ENCODE measurements at regions not wholly inside any gene's neighbourhood (a gene's known extent, or its start where the extent isn't known, plus 50 kb on each side); places are given as distances from the start of the nearest gene placed in this dataset.

DNA sequence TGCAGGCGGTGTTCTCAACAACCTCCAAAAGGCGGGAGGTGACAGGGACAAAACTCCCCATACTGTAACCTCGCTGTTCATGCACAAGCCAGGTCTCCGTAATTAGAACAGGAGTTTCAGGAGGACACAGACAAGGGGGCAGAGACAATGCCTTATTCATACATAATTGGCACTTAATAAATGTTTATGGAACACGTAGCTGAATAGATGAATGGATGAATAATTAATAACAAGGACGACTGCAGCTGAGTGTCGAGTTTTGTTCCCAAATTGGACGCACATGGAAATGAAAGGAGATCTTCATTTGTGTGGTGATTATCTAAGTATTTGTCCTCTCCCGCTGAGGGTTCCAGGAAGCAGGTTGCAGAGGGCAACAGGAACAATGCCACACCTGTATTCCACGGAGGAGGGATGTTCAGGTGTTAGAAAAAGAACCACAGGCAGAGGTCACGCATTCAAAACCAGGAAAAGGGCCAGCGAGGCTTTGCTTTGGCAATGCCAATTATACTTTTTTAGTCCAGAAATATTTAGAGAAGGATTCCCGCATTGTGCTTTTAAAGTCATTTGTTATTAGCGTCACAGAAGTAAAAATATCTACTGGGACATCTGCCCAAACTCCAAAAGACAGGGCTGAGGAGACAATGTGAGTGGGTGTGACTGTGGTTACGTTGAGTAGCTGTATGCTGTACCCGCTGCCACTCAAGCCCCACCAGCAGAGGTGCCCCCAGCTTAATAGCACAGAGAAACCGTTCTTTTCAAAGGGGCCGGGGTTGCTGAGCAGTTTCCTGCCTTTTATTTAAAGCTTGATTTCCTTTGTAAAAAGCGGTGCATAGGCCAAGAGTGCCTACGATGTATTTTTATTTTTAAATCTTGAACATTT is 123.3 kb downstream of the PXDC1 start:
- Histone ChIP-seq H3K9ac (ENCODE audit: low read depth, low read length, poor library complexity) (no peak overlapping the region), H2BK5ac (ENCODE audit: low read length) (no peak overlapping the region), H3K4me2 (ENCODE audit: insufficient read depth, low read length, poor library complexity, severe bottlenecking) (no peak overlapping the region), H4K91ac (ENCODE audit: low read depth, low read length, poor library complexity) (no peak overlapping the region), H3K9me3 (replicated peaks in 1 of 2; ENCODE audit: control insufficient read depth in 2 of 2, insufficient read depth in 1 of 2, low read depth in 1 of 2, low read length in 2 of 2) (no peaks in the 10 kb centered on the region), H3K23ac (ENCODE audit: low read depth, low read length, poor library complexity) (no peak overlapping the region), H2BK120ac (ENCODE audit: low read depth, low read length) (no peak overlapping the region), H2AK5ac (ENCODE audit: low read depth, low read length) (no peak overlapping the region), H4K8ac (ENCODE audit: low read depth, low read length) (no peak overlapping the region), H3K36me3 (replicated peaks in 1 of 2; ENCODE audit: control insufficient read depth in 2 of 2, insufficient read depth in 2 of 2, low read length in 2 of 2) (no peaks in the 10 kb centered on the region), H3K79me1 (ENCODE audit: low read depth, low read length) (no peaks in the 10 kb centered on the region), H3K4me1 (ENCODE audit: control insufficient read depth in 2 of 2, insufficient read depth in 1 of 2, low read depth in 1 of 2, low read length in 2 of 2) (peaks cover 14 to 34% of the 10 kb centered on the region in 2 donors), H2BK15ac (ENCODE audit: low read length) (no peak overlapping the region), H3K27me3 (ENCODE audit: control insufficient read depth in 3 of 3, insufficient read depth in 3 of 3, low read depth in 1 of 3, low read length in 3 of 3) (no peaks in the 10 kb centered on the region), H2BK12ac (ENCODE audit: low read length) (no peak overlapping the region), H3K14ac (ENCODE audit: low read length) (no peak overlapping the region), H3K18ac (ENCODE audit: low read length) (no peak overlapping the region), H3K4ac (ENCODE audit: low read length) (no peak overlapping the region), H2AFZ (ENCODE audit: low read length) (peak overlapping the region; percentile 48), H3K27ac (replicated peaks; ENCODE audit: low read length) (no peak overlapping the region), H3K4me3 (ENCODE audit: low read length in 2 of 2) (no peak overlapping the region)
- DNase-seq (ENCODE audit: low spot score): no peak
- WGBS, 2 donors (ENCODE audit: extremely low coverage in 2 of 2, insufficient read length in 2 of 2, insufficient replicate concordance in 1 of 2): no CpG with 5 or more reads among the region's 20 CpGs

DNA sequence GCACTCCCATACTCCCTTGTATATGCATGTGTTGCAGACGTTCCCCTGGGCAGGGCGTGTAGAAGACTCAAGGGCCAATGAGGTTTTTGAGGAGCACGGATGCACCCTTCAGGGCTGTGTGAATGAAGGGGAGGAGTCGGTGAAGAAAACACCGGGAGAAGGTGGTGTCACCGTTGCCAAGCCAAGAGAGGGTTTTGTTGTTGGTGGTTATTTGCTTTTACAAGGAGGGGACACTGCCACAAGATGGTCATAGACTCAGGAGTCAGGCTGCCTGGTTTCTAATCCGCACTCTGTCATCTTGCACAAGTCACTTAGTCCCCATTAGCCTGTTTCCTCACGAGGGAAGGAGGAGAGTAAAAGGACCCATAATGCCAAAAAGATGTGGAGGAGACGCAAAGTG is 124.0 kb downstream of the PXDC1 start:
- Histone ChIP-seq H2AK5ac (ENCODE audit: low read depth, low read length) (no peak overlapping the region), H3K18ac (ENCODE audit: low read length) (no peak overlapping the region), H3K27ac (replicated peaks; ENCODE audit: low read length) (no peak overlapping the region), H3K23ac (ENCODE audit: low read depth, low read length, poor library complexity) (no peak overlapping the region), H3K4ac (ENCODE audit: low read length) (no peak overlapping the region), H3K9me3 (replicated peaks in 1 of 2; ENCODE audit: control insufficient read depth in 2 of 2, insufficient read depth in 1 of 2, low read depth in 1 of 2, low read length in 2 of 2) (no peaks in the 10 kb centered on the region), H3K36me3 (replicated peaks in 1 of 2; ENCODE audit: control insufficient read depth in 2 of 2, insufficient read depth in 2 of 2, low read length in 2 of 2) (no peaks in the 10 kb centered on the region), H4K8ac (ENCODE audit: low read depth, low read length) (no peak overlapping the region), H2BK5ac (ENCODE audit: low read length) (no peak overlapping the region), H3K27me3 (ENCODE audit: control insufficient read depth in 3 of 3, insufficient read depth in 3 of 3, low read depth in 1 of 3, low read length in 3 of 3) (no peaks in the 10 kb centered on the region), H2BK12ac (ENCODE audit: low read length) (no peak overlapping the region), H2AFZ (ENCODE audit: low read length) (no peak overlapping the region), H3K4me2 (ENCODE audit: insufficient read depth, low read length, poor library complexity, severe bottlenecking) (no peak overlapping the region), H3K79me1 (ENCODE audit: low read depth, low read length) (no peaks in the 10 kb centered on the region), H3K14ac (ENCODE audit: low read length) (no peak overlapping the region), H2BK15ac (ENCODE audit: low read length) (no peak overlapping the region), H4K91ac (ENCODE audit: low read depth, low read length, poor library complexity) (no peak overlapping the region), H3K4me3 (ENCODE audit: low read length in 2 of 2) (no peak overlapping the region), H3K4me1 (ENCODE audit: control insufficient read depth in 2 of 2, insufficient read depth in 1 of 2, low read depth in 1 of 2, low read length in 2 of 2) (peaks cover 14 to 34% of the 10 kb centered on the region in 2 donors), H2BK120ac (ENCODE audit: low read depth, low read length) (no peak overlapping the region), H3K9ac (ENCODE audit: low read depth, low read length, poor library complexity) (no peak overlapping the region)
- no CpG with 5 or more reads among the region's 9 CpGs for WGBS, 2 donors (ENCODE audit: extremely low coverage in 2 of 2, insufficient read length in 2 of 2, insufficient replicate concordance in 1 of 2)
- no peak for DNase-seq (ENCODE audit: low spot score)

DNA sequence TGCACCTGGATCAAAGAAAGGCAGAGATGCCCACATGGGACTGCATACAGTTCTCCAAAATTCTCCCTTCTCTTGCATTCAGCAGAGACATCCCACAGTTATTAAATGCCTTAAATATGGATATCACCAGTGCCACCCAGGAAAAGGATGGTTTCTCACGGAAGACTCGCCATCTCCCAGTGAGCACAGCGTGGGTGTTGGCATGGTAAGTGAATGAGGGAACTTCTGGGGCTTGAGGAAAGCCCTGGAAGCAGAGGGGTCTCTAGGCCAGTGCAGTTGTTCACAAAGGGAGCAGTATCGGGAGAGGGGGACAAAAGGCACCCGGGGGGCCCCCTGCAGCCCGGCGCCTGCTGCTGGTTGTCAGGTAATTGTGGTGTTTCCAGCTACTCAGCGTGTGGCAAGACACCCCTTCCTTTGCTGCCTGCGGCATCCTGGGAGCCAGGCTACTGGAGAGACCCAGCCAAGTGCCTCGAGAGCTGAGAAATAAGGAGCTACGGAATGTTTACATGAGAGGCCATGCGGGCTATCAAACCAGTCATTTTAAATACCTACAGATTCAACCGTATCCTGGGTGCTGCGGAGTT is 125.4 kb downstream of the PXDC1 start:
- H3K27ac ChIP-seq (replicated peaks; ENCODE audit: low read length): no peak overlapping the region
- no peak overlapping the region for H3K4me2 ChIP-seq (ENCODE audit: insufficient read depth, low read length, poor library complexity, severe bottlenecking)
- no peak overlapping the region for H3K4ac ChIP-seq (ENCODE audit: low read length)
- DNase-seq (ENCODE audit: low spot score): no peak
- H3K9ac ChIP-seq (ENCODE audit: low read depth, low read length, poor library complexity): no peak overlapping the region
- H2AK5ac ChIP-seq (ENCODE audit: low read depth, low read length): peak overlapping the region; percentile 32
- WGBS, 2 donors (ENCODE audit: extremely low coverage in 2 of 2, insufficient read length in 2 of 2, insufficient replicate concordance in 1 of 2): no CpG with 5 or more reads among the region's 14 CpGs
- peak overlapping the region; percentile 67 for H2AFZ ChIP-seq (ENCODE audit: low read length)
- peak overlapping the region; percentile 65 for H3K18ac ChIP-seq (ENCODE audit: low read length)
- peak overlapping the region; percentile 32 for H2BK15ac ChIP-seq (ENCODE audit: low read length)
- no peak overlapping the region for H4K8ac ChIP-seq (ENCODE audit: low read depth, low read length)
- peaks cover 14 to 34% of the 10 kb centered on the region in 2 donors for H3K4me1 ChIP-seq (ENCODE audit: control insufficient read depth in 2 of 2, insufficient read depth in 1 of 2, low read depth in 1 of 2, low read length in 2 of 2)
- H3K36me3 ChIP-seq (replicated peaks in 1 of 2; ENCODE audit: control insufficient read depth in 2 of 2, insufficient read depth in 2 of 2, low read length in 2 of 2): no peaks in the 10 kb centered on the region
- H2BK5ac ChIP-seq (ENCODE audit: low read length): no peak overlapping the region
- no peak overlapping the region for H3K4me3 ChIP-seq (ENCODE audit: low read length in 2 of 2)
- H2BK120ac ChIP-seq (ENCODE audit: low read depth, low read length): no peak overlapping the region
- H3K79me1 ChIP-seq (ENCODE audit: low read depth, low read length): no peaks in the 10 kb centered on the region
- no peak overlapping the region for H2BK12ac ChIP-seq (ENCODE audit: low read length)
- no peak overlapping the region for H4K91ac ChIP-seq (ENCODE audit: low read depth, low read length, poor library complexity)
- no peak overlapping the region for H3K23ac ChIP-seq (ENCODE audit: low read depth, low read length, poor library complexity)
- H3K14ac ChIP-seq (ENCODE audit: low read length): no peak overlapping the region
- no peaks in the 10 kb centered on the region for H3K27me3 ChIP-seq (ENCODE audit: control insufficient read depth in 3 of 3, insufficient read depth in 3 of 3, low read depth in 1 of 3, low read length in 3 of 3)
- H3K9me3 ChIP-seq (replicated peaks in 1 of 2; ENCODE audit: control insufficient read depth in 2 of 2, insufficient read depth in 1 of 2, low read depth in 1 of 2, low read length in 2 of 2): no peaks in the 10 kb centered on the region

DNA sequence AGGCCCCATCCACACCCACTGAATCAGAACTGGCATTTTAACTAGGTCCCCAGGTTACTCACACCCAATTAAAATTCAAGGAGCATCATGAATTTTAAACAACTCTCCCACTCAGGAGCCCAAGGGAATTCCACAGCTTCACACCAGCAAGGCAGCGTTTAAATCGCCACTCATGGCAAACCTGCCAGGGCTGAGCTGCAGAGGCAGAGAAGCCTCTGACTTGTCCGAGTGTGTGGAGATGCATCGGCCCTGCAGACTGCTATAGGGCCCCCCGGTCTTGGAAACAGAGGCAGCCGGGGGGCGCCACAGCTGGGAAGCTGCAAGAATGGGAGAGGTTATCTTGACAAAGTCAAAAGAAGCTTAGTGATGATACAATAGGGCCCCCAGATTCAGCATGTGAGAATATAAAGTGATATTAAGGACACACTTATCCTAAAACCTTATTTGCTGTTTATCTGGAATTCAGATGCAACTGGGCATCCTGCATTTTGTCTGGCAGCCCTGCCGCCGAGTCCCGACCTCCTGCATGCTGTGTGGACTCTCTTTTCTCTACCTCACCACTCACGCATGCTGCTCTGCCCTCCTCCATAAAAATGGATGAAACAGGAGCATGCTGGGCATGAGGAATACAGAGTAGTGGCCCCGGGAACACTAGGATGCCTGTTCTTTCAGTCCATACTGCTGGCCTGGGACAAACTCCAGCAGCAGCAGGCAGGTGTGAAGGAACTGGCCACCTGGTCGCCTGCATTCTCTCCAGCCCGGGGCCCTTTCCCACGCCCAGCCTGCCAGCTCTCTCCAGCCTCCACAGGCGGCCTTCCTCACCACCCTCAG is 126.1 kb downstream of the PXDC1 start:
- Histone ChIP-seq H3K4me2 (ENCODE audit: insufficient read depth, low read length, poor library complexity, severe bottlenecking) (no peak overlapping the region), H3K4ac (ENCODE audit: low read length) (no peak overlapping the region), H3K27ac (replicated peaks; ENCODE audit: low read length) (no peak overlapping the region), H3K27me3 (ENCODE audit: control insufficient read depth in 3 of 3, insufficient read depth in 3 of 3, low read depth in 1 of 3, low read length in 3 of 3) (no peaks in the 10 kb centered on the region), H2AK5ac (ENCODE audit: low read depth, low read length) (peak overlapping the region; percentile 32), H3K36me3 (replicated peaks in 1 of 2; ENCODE audit: control insufficient read depth in 2 of 2, insufficient read depth in 2 of 2, low read length in 2 of 2) (no peaks in the 10 kb centered on the region), H2BK120ac (ENCODE audit: low read depth, low read length) (no peak overlapping the region), H3K4me3 (ENCODE audit: low read length in 2 of 2) (no peak overlapping the region), H3K4me1 (ENCODE audit: control insufficient read depth in 2 of 2, insufficient read depth in 1 of 2, low read depth in 1 of 2, low read length in 2 of 2) (peaks cover 14 to 34% of the 10 kb centered on the region in 2 donors), H3K23ac (ENCODE audit: low read depth, low read length, poor library complexity) (no peak overlapping the region), H3K9ac (ENCODE audit: low read depth, low read length, poor library complexity) (no peak overlapping the region), H3K79me1 (ENCODE audit: low read depth, low read length) (no peaks in the 10 kb centered on the region), H2BK5ac (ENCODE audit: low read length) (no peak overlapping the region), H3K18ac (ENCODE audit: low read length) (peak overlapping the region; percentile 65), H2AFZ (ENCODE audit: low read length) (peak overlapping the region; percentile 67), H4K91ac (ENCODE audit: low read depth, low read length, poor library complexity) (peak overlapping the region; percentile 20), H2BK15ac (ENCODE audit: low read length) (no peak overlapping the region), H3K9me3 (replicated peaks in 1 of 2; ENCODE audit: control insufficient read depth in 2 of 2, insufficient read depth in 1 of 2, low read depth in 1 of 2, low read length in 2 of 2) (no peaks in the 10 kb centered on the region), H4K8ac (ENCODE audit: low read depth, low read length) (no peak overlapping the region), H2BK12ac (ENCODE audit: low read length) (peak overlapping the region; percentile 43), H3K14ac (ENCODE audit: low read length) (no peak overlapping the region)
- WGBS, 2 donors (ENCODE audit: extremely low coverage in 2 of 2, insufficient read length in 2 of 2, insufficient replicate concordance in 1 of 2): no CpG with 5 or more reads among the region's 16 CpGs
- DNase-seq (ENCODE audit: low spot score): no peak

All from neuronal stem cell (in vitro differentiated cells).